Neuronal stem cell (in vitro differentiated cells): ENCODE measurements at regions not wholly inside any gene's neighbourhood (a gene's known extent, or its start where the extent isn't known, plus 50 kb on each side); places are given as distances from the start of the nearest gene placed in this dataset.
"Not testable (repeated sequence)": the region's sequence is repeated elsewhere in the genome, so short reads cannot be mapped to it uniquely, and the experiment has no call there.

ENCODE experiments used
- DNase-seq: peaks from one replicate; pipeline ENCODE4 v3.0.0-alpha.2; 2013; ENCODE audit warnings: low spot score
- H2AFZ ChIP-seq: one replicate; pipeline ENCODE4 v1.6.1; 2013; ENCODE audit warnings: mild to moderate bottlenecking, low read length, inconsistent platforms
- H2AK5ac ChIP-seq: 2 replicates; pipeline ENCODE4 v1.6.1; 2013; ENCODE audit warnings: low read depth, mild to moderate bottlenecking, inconsistent platforms, low read length, moderate library complexity, mixed read lengths
- H2BK120ac ChIP-seq: 2 replicates; pipeline ENCODE4 v1.6.1; 2013; ENCODE audit warnings: low read depth, mild to moderate bottlenecking, inconsistent platforms, low read length, moderate library complexity, mixed read lengths
- H2BK12ac ChIP-seq: one replicate; pipeline ENCODE4 v1.6.1; 2013; ENCODE audit warnings: low read length, inconsistent platforms
- H2BK15ac ChIP-seq: 2 replicates; pipeline ENCODE4 v1.6.1; 2013; ENCODE audit warnings: mild to moderate bottlenecking, low read length, inconsistent platforms, mixed read lengths
- H2BK5ac ChIP-seq: one replicate; pipeline ENCODE4 v1.6.1; 2013; ENCODE audit warnings: inconsistent platforms, mild to moderate bottlenecking, low read length, moderate library complexity
- H3K14ac ChIP-seq: one replicate; pipeline ENCODE4 v1.6.1; 2013; ENCODE audit warnings: low read length, inconsistent platforms
- H3K18ac ChIP-seq: 2 replicates; pipeline ENCODE4 v1.6.1; 2013; ENCODE audit warnings: low read length, inconsistent platforms
- H3K23ac ChIP-seq: 2 replicates; pipeline ENCODE4 v1.6.1; 2013; ENCODE audit warnings: low read depth, mild to moderate bottlenecking, mixed read lengths, low read length, inconsistent platforms; ENCODE audit not compliant: poor library complexity
- H3K27ac ChIP-seq: replicated peaks from 3 replicates; pipeline ENCODE4 v1.5.1; 2013; ENCODE audit warnings: low read length, inconsistent platforms
- H3K27me3 ChIP-seq, 3 experiments: 2 replicates each; pipeline ENCODE4 v1.6.1; 2013; ENCODE audit warnings: low read length in 3 of 3, mild to moderate bottlenecking in 2 of 3, inconsistent platforms in 1 of 3, low read depth in 1 of 3, mixed read lengths in 1 of 3, moderate library complexity in 1 of 3; ENCODE audit not compliant: control insufficient read depth in 3 of 3, insufficient read depth in 3 of 3
- H3K36me3 ChIP-seq, 2 donors: replicated peaks in 1 of 2; 2 replicates each; pipeline ENCODE4 v1.6.1; 2013; ENCODE audit warnings: low read length in 2 of 2; ENCODE audit not compliant: control insufficient read depth in 2 of 2, insufficient read depth in 2 of 2
- H3K4ac ChIP-seq: 2 replicates; pipeline ENCODE4 v1.6.1; 2013; ENCODE audit warnings: inconsistent platforms, mild to moderate bottlenecking, low read length, moderate library complexity
- H3K4me1 ChIP-seq, 2 donors: 1 replicate in 1 of 2; 2 replicates in 1 of 2; pipeline ENCODE4 v1.6.1; 2013; ENCODE audit warnings: low read length in 2 of 2, low read depth in 1 of 2; ENCODE audit not compliant: control insufficient read depth in 2 of 2, insufficient read depth in 1 of 2
- H3K4me2 ChIP-seq: one replicate; pipeline ENCODE4 v1.6.1; 2013; ENCODE audit warnings: mild to moderate bottlenecking, low read length, inconsistent platforms; ENCODE audit not compliant: insufficient read depth, poor library complexity, severe bottlenecking
- H3K4me3 ChIP-seq, 2 donors: 2 replicates each; pipeline ENCODE4 v1.5.1; 2013; ENCODE audit warnings: low read length in 2 of 2, mild to moderate bottlenecking in 2 of 2, inconsistent platforms in 1 of 2, moderate library complexity in 1 of 2
- H3K79me1 ChIP-seq: one replicate; pipeline ENCODE4 v1.6.1; 2013; ENCODE audit warnings: low read depth, mild to moderate bottlenecking, inconsistent platforms, low read length, moderate library complexity
- H3K9ac ChIP-seq: one replicate; pipeline ENCODE4 v1.6.1; 2013; ENCODE audit warnings: mild to moderate bottlenecking, low read depth, low read length, inconsistent platforms; ENCODE audit not compliant: poor library complexity
- H3K9me3 ChIP-seq, 2 donors: replicated peaks in 1 of 2; 2 replicates each; pipeline versions ENCODE3 to v1.6.1; 2013; ENCODE audit warnings: low read length in 2 of 2, mild to moderate bottlenecking in 2 of 2, inconsistent platforms in 1 of 2, low read depth in 1 of 2, mixed read lengths in 1 of 2, moderate library complexity in 1 of 2; ENCODE audit not compliant: control insufficient read depth in 2 of 2, insufficient read depth in 1 of 2
- H4K8ac ChIP-seq: one replicate; pipeline ENCODE4 v1.6.1; 2013; ENCODE audit warnings: low read depth, mild to moderate bottlenecking, inconsistent platforms, low read length, moderate library complexity
- H4K91ac ChIP-seq: one replicate; pipeline ENCODE4 v1.6.1; 2013; ENCODE audit warnings: low read length, low read depth, mild to moderate bottlenecking, inconsistent platforms; ENCODE audit not compliant: poor library complexity
- WGBS, 2 donors: extraction: QIAGEN DNeasy Blood & Tissue Kit; methylation state at CpG; one replicate each; pipeline ENCODE4 v1.1.7; 2013; ENCODE audit warnings: missing lambda C conversion rate in 2 of 2, mixed read lengths in 1 of 2; ENCODE audit not compliant: insufficient read length in 2 of 2, insufficient replicate concordance in 1 of 2; ENCODE audit errors: extremely low coverage in 2 of 2; 5-methylcytosine and 5-hydroxymethylcytosine counted together

GRCh38 chr11:29153078-29153477, 863.8 kb downstream of the KCNA4 start:
- Histone ChIP-seq H3K79me1 (no peaks in the 10 kb centered on the region), H3K9me3 (no peaks in the 10 kb centered on the region), H2BK12ac (no peak overlapping the region), H3K4me2 (no peak overlapping the region), H3K18ac (no peak overlapping the region), H4K8ac (no peak overlapping the region), H3K4ac (no peak overlapping the region), H3K27ac (no peak overlapping the region), H2BK120ac (no peak overlapping the region), H3K9ac (no peak overlapping the region), H2AK5ac (no peak overlapping the region), H4K91ac (no peak overlapping the region), H3K23ac (no peak overlapping the region), H3K4me1 (no peaks in the 10 kb centered on the region), H2BK5ac (no peak overlapping the region), H3K4me3 (no peak overlapping the region), H2BK15ac (no peak overlapping the region), H2AFZ (no peak overlapping the region), H3K14ac (no peak overlapping the region), H3K36me3 (no peaks in the 10 kb centered on the region), H3K27me3 (no peaks in the 10 kb centered on the region)
- WGBS, 2 donors, result no CpG with 5 or more reads among the region's 1 CpG
- no peak for DNase-seq

- WGBS, 2 donors, result no CpG with 5 or more reads among the region's 1 CpG
- H3K79me1 ChIP-seq, H2BK120ac ChIP-seq: not testable (repeated sequence)
Measured at GRCh38 chr11:29142573-29142972, 874.3 kb downstream of the KCNA4 start.

GRCh38 chr11:29135504-29135903, 881.3 kb downstream of the KCNA4 start:
- Histone ChIP-seq H3K23ac (no peak overlapping the region), H3K36me3 (no peaks in the 10 kb centered on the region), H3K4me1 (no peaks in the 10 kb centered on the region), H4K8ac (no peak overlapping the region), H2AFZ (no peak overlapping the region), H2BK15ac (no peak overlapping the region), H3K79me1 (no peaks in the 10 kb centered on the region), H2BK120ac (no peak overlapping the region), H4K91ac (no peak overlapping the region), H3K18ac (no peak overlapping the region), H3K4ac (no peak overlapping the region), H3K9ac (no peak overlapping the region), H3K14ac (no peak overlapping the region), H3K4me2 (no peak overlapping the region), H3K4me3 (no peak overlapping the region), H2AK5ac (no peak overlapping the region), H2BK12ac (no peak overlapping the region), H2BK5ac (no peak overlapping the region), H3K27me3 (no peaks in the 10 kb centered on the region), H3K27ac (no peak overlapping the region), H3K9me3 (no peaks in the 10 kb centered on the region)
- no peak for DNase-seq
- no CpG with 5 or more reads among the region's 1 CpG for WGBS, 2 donors

More at GRCh38 chr11:29142573-29142972, 874.3 kb downstream of the KCNA4 start:
- not testable (repeated sequence) for H3K4me2 ChIP-seq, H2BK15ac ChIP-seq, H3K4me3 ChIP-seq, H3K4ac ChIP-seq, H4K91ac ChIP-seq, DNase-seq, H3K14ac ChIP-seq, H3K27me3 ChIP-seq, H3K27ac ChIP-seq, H2AK5ac ChIP-seq, H3K18ac ChIP-seq, H3K9ac ChIP-seq, H4K8ac ChIP-seq, H3K4me1 ChIP-seq, H3K9me3 ChIP-seq, H2BK5ac ChIP-seq, H2BK12ac ChIP-seq, H3K36me3 ChIP-seq, H2AFZ ChIP-seq, H3K23ac ChIP-seq

- Histone ChIP-seq H2BK12ac (no peak overlapping the region), H3K9me3 (no peaks in the 10 kb centered on the region), H3K27me3 (no peaks in the 10 kb centered on the region), H2BK120ac (no peak overlapping the region), H3K4me1 (peaks cover 0 to 6% of the 10 kb centered on the region in 2 donors), H3K14ac (no peak overlapping the region), H3K79me1 (no peaks in the 10 kb centered on the region), H3K4me3 (no peak overlapping the region), H3K4ac (no peak overlapping the region), H2AK5ac (no peak overlapping the region), H3K23ac (no peak overlapping the region), H3K27ac (no peak overlapping the region), H3K9ac (no peak overlapping the region), H4K8ac (no peak overlapping the region), H2BK5ac (no peak overlapping the region), H3K36me3 (no peaks in the 10 kb centered on the region), H2BK15ac (no peak overlapping the region), H2AFZ (no peak overlapping the region), H3K4me2 (no peak overlapping the region), H4K91ac (no peak overlapping the region), H3K18ac (no peak overlapping the region)
- WGBS, 2 donors, result no CpG with 5 or more reads among the region's 1 CpG
- no peak for DNase-seq
Measured at GRCh38 chr11:29131055-29131454, 885.8 kb downstream of the KCNA4 start.
